ENCODE measurements at regions not wholly inside any gene's neighbourhood (a gene's known extent, or its start where the extent isn't known, plus 50 kb on each side); places are given as distances from the start of the nearest gene placed in this dataset.

- POLR2A ChIA-PET = no interaction called here
Observed at GRCh38 chr12:19744705-19745218, 305.5 kb downstream of the AEBP2 start.

More at GRCh38 chr12:19744705-19745218, 305.5 kb downstream of the AEBP2 start:
- H3K4me3 Mint-ChIP-seq = no peak overlapping the region
- H3K27me3 Mint-ChIP-seq (ENCODE audit: low read depth) = no peaks in the 10 kb centered on the region
- H3K4me1 Mint-ChIP-seq = no peaks in the 10 kb centered on the region
- CTCF ChIA-PET = no interaction called here
- ATAC-seq = no peak
- peaks cover 8% of the 10 kb centered on the region; the same call in 1 of the 2 replicates for H3K36me3 Mint-ChIP-seq
- H3K9me3 Mint-ChIP-seq = peaks cover 21% of the 10 kb centered on the region
- no peak for TF ChIP-seq FOXK1 (CRISPR knock-in tag; IDR thresholded peaks at IDR 0.05)
- no peak for TF ChIP-seq ZBTB21 (CRISPR knock-in tag; IDR thresholded peaks at IDR 0.05; ENCODE audit: borderline replicate concordance)
- no peak for TF ChIP-seq ESRRA (CRISPR knock-in tag; IDR thresholded peaks at IDR 0.05; ENCODE audit: borderline replicate concordance)
- no peak for TF ChIP-seq ZNF219 (CRISPR knock-in tag; IDR thresholded peaks at IDR 0.05; ENCODE audit: borderline replicate concordance)
- TF ChIP-seq EMX1 (CRISPR knock-in tag; IDR thresholded peaks at IDR 0.05) = no peak
- no peak for TF ChIP-seq ZNF138 (CRISPR knock-in tag; conservative IDR thresholded peaks at IDR 0.05)
- TF ChIP-seq FOXP4 (CRISPR knock-in tag; IDR thresholded peaks at IDR 0.05) = no peak
- TF ChIP-seq ERG (CRISPR knock-in tag; IDR thresholded peaks at IDR 0.05) = no peak
- TF ChIP-seq, protein P1, sequence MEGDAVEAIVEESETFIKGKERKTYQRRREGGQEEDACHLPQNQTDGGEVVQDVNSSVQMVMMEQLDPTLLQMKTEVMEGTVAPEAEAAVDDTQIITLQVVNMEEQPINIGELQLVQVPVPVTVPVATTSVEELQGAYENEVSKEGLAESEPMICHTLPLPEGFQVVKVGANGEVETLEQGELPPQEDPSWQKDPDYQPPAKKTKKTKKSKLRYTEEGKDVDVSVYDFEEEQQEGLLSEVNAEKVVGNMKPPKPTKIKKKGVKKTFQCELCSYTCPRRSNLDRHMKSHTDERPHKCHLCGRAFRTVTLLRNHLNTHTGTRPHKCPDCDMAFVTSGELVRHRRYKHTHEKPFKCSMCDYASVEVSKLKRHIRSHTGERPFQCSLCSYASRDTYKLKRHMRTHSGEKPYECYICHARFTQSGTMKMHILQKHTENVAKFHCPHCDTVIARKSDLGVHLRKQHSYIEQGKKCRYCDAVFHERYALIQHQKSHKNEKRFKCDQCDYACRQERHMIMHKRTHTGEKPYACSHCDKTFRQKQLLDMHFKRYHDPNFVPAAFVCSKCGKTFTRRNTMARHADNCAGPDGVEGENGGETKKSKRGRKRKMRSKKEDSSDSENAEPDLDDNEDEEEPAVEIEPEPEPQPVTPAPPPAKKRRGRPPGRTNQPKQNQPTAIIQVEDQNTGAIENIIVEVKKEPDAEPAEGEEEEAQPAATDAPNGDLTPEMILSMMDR (IDR thresholded peaks at IDR 0.05) = no peak
- no peak for TF ChIP-seq RORB (CRISPR knock-in tag; IDR thresholded peaks at IDR 0.05)
- TF ChIP-seq, protein P2, sequence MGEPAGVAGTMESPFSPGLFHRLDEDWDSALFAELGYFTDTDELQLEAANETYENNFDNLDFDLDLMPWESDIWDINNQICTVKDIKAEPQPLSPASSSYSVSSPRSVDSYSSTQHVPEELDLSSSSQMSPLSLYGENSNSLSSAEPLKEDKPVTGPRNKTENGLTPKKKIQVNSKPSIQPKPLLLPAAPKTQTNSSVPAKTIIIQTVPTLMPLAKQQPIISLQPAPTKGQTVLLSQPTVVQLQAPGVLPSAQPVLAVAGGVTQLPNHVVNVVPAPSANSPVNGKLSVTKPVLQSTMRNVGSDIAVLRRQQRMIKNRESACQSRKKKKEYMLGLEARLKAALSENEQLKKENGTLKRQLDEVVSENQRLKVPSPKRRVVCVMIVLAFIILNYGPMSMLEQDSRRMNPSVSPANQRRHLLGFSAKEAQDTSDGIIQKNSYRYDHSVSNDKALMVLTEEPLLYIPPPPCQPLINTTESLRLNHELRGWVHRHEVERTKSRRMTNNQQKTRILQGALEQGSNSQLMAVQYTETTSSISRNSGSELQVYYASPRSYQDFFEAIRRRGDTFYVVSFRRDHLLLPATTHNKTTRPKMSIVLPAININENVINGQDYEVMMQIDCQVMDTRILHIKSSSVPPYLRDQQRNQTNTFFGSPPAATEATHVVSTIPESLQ (CRISPR knock-in tag; IDR thresholded peaks at IDR 0.05) = no peak
- no peak for TF ChIP-seq ETV6 (CRISPR knock-in tag; IDR thresholded peaks at IDR 0.05)
- TF ChIP-seq GRHL2 (CRISPR knock-in tag; IDR thresholded peaks at IDR 0.05; ENCODE audit: insufficient replicate concordance, severe bottlenecking) = no peak
- no peak for TF ChIP-seq SOX15 (CRISPR knock-in tag; IDR thresholded peaks at IDR 0.05)
- no peak for TF ChIP-seq NR3C1 (CRISPR knock-in tag; conservative IDR thresholded peaks at IDR 0.05; ENCODE audit: low read depth)
- TF ChIP-seq ZNF416 (CRISPR knock-in tag; IDR thresholded peaks at IDR 0.05) = no peak
- no peak for TF ChIP-seq STAT6 (CRISPR knock-in tag; conservative IDR thresholded peaks at IDR 0.05; ENCODE audit: low read depth)
- no peak for TF ChIP-seq FOXJ3 (CRISPR knock-in tag; IDR thresholded peaks at IDR 0.05; ENCODE audit: borderline replicate concordance)
- TF ChIP-seq AFF4 (CRISPR knock-in tag; IDR thresholded peaks at IDR 0.05; ENCODE audit: borderline replicate concordance) = no peak
- no peak for TF ChIP-seq HMGXB4 (CRISPR knock-in tag; IDR thresholded peaks at IDR 0.05)
- DNase-seq (ENCODE audit: low spot score) = no peak
- H3K27ac Mint-ChIP-seq = no peak overlapping the region
